Thyroid gland (tissue), 4 donors: ENCODE measurements at regions not wholly inside any gene's neighbourhood (a gene's known extent, or its start where the extent isn't known, plus 50 kb on each side); places are given as distances from the start of the nearest gene placed in this dataset.

Experiments
- DNase-seq, 2 donors: peaks; one replicate each; pipeline ENCODE4 v3.0.0-alpha.2; 2019
- H3K27ac ChIP-seq, 3 donors: fragments of 200-600 bp; sonication (generic); 1 replicate in 2 of 3; 2 replicates in 1 of 3; pipeline ENCODE4 v1.5.1; 2016 to 2019; ENCODE audit warnings: mild to moderate bottlenecking in 1 of 3, moderate library complexity in 1 of 3
- H3K27me3 ChIP-seq: fragments of 200-600 bp; sonication (generic); one replicate; pipeline ENCODE4 v1.5.1; 2019
- H3K36me3 ChIP-seq, 2 donors: fragments of 200-600 bp; sonication (generic); one replicate each; pipeline ENCODE4 v1.5.1; 2016 to 2019
- H3K4me1 ChIP-seq, 2 donors: fragments of 200-600 bp; sonication (generic); one replicate each; pipeline ENCODE4 v1.5.1; 2017 to 2019
- H3K4me3 ChIP-seq, 3 donors: fragments of 200-600 bp; sonication (generic); replicated peaks in 1 of 3; 1 replicate in 2 of 3; 2 replicates in 1 of 3; pipeline ENCODE4 v1.5.1; 2016; ENCODE audit warnings: mild to moderate bottlenecking in 1 of 3
- H3K9me3 ChIP-seq: fragments of 200-600 bp; sonication (generic); one replicate; pipeline ENCODE4 v1.5.1; 2017
- POLR2A ChIP-seq, 2 donors: fragments of 450-650 bp; IDR thresholded peaks; one replicate each; pipeline ENCODE4 v1.6.1; 2017; ENCODE audit warnings: antibody characterized with exemption in 2 of 2, mild to moderate bottlenecking in 2 of 2, moderate library complexity in 1 of 2
- WGBS, 2 donors: methylation state at CpG; one replicate each; pipeline ENCODE4 v1.1.5; 2017; 5-methylcytosine and 5-hydroxymethylcytosine counted together
- intact Hi-C: fragments of 100-400 bp; cut with DNase I; formaldehyde crosslinking; loops from one replicate; pipeline ENCODE4 v1.15.1; 2023
- TF ChIP-seq, protein P1 (sequence below), 6 experiments: fragments of 200-600 bp in 3 of 6; fragments of 450-650 bp in 3 of 6; sonication (generic) in 3 of 6; IDR thresholded peaks; one replicate each; pipeline ENCODE4 v1.5.1; 2016 to 2019; ENCODE audit warnings: antibody characterized with exemption in 6 of 6, mild to moderate bottlenecking in 2 of 6, inconsistent platforms in 1 of 6, moderate library complexity in 1 of 6

DNA sequence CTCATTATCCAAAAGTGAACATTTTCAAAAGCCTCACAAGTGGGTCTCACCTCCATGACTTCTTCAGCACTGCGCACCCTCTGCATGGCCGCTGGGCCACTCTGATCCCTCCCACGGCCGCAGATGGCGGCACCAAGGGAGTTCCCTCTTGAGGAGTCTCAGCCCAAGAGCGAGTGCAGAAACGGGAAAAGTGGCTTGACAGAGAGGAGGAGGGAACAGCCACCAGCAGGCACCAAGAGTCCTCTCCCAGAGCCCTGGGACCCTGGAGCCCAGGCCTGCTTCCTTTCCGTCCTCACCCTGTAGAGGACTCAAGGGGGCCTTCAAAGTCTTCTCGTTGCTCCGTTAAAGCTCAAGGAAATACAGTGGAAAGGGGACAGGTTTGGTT, 230.2 kb upstream of the DIO3 start:
- Histone ChIP-seq H3K4me1 (no peaks in the 10 kb centered on the region), H3K9me3 (no peaks in the 10 kb centered on the region), H3K27me3 (no peaks in the 10 kb centered on the region), H3K4me3 (no peak overlapping the region), H3K27ac (no peak overlapping the region), H3K36me3 (no peaks in the 10 kb centered on the region)
- no peak for TF ChIP-seq POLR2A (IDR thresholded peaks at IDR 0.05)
- TF ChIP-seq, protein P1, sequence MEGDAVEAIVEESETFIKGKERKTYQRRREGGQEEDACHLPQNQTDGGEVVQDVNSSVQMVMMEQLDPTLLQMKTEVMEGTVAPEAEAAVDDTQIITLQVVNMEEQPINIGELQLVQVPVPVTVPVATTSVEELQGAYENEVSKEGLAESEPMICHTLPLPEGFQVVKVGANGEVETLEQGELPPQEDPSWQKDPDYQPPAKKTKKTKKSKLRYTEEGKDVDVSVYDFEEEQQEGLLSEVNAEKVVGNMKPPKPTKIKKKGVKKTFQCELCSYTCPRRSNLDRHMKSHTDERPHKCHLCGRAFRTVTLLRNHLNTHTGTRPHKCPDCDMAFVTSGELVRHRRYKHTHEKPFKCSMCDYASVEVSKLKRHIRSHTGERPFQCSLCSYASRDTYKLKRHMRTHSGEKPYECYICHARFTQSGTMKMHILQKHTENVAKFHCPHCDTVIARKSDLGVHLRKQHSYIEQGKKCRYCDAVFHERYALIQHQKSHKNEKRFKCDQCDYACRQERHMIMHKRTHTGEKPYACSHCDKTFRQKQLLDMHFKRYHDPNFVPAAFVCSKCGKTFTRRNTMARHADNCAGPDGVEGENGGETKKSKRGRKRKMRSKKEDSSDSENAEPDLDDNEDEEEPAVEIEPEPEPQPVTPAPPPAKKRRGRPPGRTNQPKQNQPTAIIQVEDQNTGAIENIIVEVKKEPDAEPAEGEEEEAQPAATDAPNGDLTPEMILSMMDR (IDR thresholded peaks at IDR 0.05), result no peak
- intact Hi-C loops, result no loop called here
- WGBS, 2 donors, result 79 to 83% methylated on average over 10 of the region's 10 CpGs
- DNase-seq, result no peak

DNA sequence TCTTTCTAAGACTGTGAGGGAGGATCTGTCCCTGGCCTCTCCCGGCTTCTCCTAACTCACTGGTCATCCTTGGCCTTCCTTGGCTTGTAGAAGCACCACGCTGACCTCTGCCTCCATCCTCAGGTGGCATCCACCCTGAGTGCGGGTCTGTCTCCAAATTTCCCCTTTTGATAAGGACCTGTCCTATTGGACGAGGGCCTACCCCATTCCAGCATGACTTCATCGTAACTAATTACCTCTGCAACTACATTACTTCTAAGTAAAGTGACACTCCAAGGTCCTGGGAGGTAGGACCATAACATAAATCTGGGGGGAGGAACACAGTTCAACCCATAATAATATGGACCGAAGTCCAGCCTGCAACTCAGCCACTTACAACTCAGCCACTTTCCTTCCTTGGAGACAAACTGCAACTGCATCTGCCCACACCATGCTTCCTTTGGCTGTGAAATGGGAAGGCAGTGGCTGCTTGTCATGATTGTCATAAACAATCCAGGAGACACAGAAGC, 229.6 kb upstream of the DIO3 start:
- no peak overlapping the region for H3K27ac ChIP-seq
- DNase-seq, result no peak
- no peaks in the 10 kb centered on the region for H3K9me3 ChIP-seq
- no peaks in the 10 kb centered on the region for H3K4me1 ChIP-seq
- no peaks in the 10 kb centered on the region for H3K27me3 ChIP-seq
- intact Hi-C loops, result no loop called here
- TF ChIP-seq, protein P1 (IDR thresholded peaks at IDR 0.05), result no peak
- no peak for TF ChIP-seq POLR2A (IDR thresholded peaks at IDR 0.05)
- 88 to 89% methylated on average over 6 of the region's 6 CpGs for WGBS, 2 donors
- no peaks in the 10 kb centered on the region for H3K36me3 ChIP-seq
- no peak overlapping the region for H3K4me3 ChIP-seq

DNA sequence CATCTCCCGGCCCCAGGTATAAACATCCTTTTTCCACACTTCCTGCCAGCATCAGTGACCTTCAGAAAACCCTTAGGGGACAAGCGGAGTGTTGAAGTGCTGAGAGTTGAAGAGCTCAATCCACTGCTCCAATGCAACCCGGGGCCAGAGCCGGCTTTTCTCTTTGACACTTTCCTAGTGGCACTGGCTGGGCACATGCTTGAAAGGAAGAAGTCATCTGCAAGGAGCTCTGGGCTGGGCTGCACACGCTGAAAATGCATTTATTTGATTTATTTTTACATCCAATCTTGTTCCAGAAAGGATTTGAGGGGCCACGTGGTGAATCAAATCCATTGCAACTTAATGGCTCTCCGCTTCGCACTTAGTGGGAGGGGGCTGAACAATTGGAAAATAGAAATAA, 229.0 kb upstream of the DIO3 start:
- intact Hi-C loops, result no loop called here
- no peaks in the 10 kb centered on the region for H3K36me3 ChIP-seq

DNA sequence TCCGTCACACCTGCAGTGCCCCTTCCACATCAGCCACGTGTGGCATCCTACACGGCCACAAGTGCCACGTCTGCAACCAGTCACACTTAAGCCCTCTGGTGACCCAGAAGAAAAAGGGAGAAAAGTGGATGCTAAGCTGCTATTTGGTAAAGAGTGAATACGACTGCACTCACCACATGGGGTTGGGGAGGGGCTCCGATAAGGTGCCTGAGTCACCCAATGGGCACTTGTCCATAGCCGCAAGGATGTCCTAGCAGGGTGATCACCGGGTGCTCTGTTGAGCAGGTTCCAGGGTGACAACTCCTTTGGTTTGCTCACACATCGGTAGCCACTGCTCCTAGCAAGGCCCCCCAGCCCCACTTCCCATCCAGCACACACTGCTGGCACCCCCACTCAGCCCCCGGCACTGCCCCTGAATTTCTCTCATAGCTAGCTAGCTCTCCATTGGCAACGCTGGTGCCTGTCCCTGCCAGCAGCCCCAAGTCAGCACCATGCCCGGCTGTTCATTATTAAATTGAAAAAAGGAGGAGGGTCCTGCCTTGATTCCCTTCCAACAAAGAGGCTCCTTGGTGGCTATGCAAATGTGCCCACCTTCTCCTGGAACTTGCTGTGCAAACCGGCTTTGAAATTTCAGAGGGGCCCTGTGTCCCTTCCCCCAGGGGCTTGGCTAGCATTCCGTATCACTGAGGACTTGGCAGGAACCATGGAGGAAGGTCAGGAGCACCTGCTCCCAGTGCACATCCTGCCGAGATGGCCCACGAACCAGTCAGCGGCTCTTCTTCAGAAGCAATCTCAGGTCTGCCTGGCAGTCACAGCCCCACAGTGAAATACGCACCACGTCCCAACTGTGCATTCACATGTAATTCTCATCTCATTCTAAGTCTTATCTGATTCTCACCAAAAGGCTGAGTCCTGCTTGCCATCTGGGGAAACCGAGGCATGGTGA, 227.7 kb upstream of the DIO3 start:
- DNase-seq, result no peak
- no peaks in the 10 kb centered on the region for H3K4me1 ChIP-seq
- TF ChIP-seq, protein P1 (IDR thresholded peaks at IDR 0.05), result no peak
- TF ChIP-seq POLR2A (IDR thresholded peaks at IDR 0.05), result no peak
- no peak overlapping the region for H3K4me3 ChIP-seq
- intact Hi-C loops, result no loop called here
- WGBS, 2 donors, result 72 to 88% methylated on average over 10 to 19 of the region's 20 CpGs
- H3K27me3 ChIP-seq, result no peaks in the 10 kb centered on the region
- H3K36me3 ChIP-seq, result no peaks in the 10 kb centered on the region
- no peak overlapping the region for H3K27ac ChIP-seq
- H3K9me3 ChIP-seq, result no peaks in the 10 kb centered on the region

More for the DNA sequence above, 229.0 kb upstream of the DIO3 start:
- Histone ChIP-seq H3K4me1 (no peaks in the 10 kb centered on the region), H3K9me3 (no peaks in the 10 kb centered on the region), H3K4me3 (no peak overlapping the region), H3K27ac (no peak overlapping the region), H3K27me3 (no peaks in the 10 kb centered on the region)
- TF ChIP-seq POLR2A (IDR thresholded peaks at IDR 0.05), result no peak
- TF ChIP-seq, protein P1 (IDR thresholded peaks at IDR 0.05), result no peak
- 46 to 51% methylated on average over 8 of the region's 8 CpGs for WGBS, 2 donors
- DNase-seq, result no peak

DNA sequence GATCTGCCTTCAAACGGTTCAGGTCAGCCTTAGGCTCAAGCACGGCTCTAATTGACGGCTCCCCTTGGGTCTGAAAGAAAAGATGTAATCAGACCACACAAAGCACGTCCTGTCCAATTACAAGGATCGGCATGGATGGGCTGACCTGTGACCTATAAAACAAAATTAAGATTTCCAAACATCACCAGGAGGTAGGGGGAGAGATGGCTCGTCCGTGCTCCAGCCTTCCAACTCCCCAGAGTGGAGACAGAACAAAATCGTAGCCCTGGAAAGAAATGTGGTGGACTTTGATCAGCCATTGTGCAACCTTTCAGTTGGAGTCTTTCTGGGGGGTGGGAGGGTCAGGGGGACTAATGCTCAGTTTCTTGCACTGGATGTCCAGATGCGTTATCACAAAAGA, 226.6 kb upstream of the DIO3 start:
- TF ChIP-seq POLR2A (IDR thresholded peaks at IDR 0.05), result no peak
- TF ChIP-seq, protein P1 (IDR thresholded peaks at IDR 0.05), result no peak
- 71 to 76% methylated on average over 9 of the region's 9 CpGs for WGBS, 2 donors
- intact Hi-C loops, result no loop called here
- H3K27ac ChIP-seq, result no peak overlapping the region
- no peaks in the 10 kb centered on the region for H3K4me1 ChIP-seq
- H3K36me3 ChIP-seq, result no peaks in the 10 kb centered on the region
- H3K4me3 ChIP-seq, result no peak overlapping the region
- no peak for DNase-seq
- no peaks in the 10 kb centered on the region for H3K9me3 ChIP-seq
- H3K27me3 ChIP-seq, result no peaks in the 10 kb centered on the region
